Gastrocnemius medialis (tissue), 4 donors: ENCODE measurements at regions not wholly inside any gene's neighbourhood (a gene's known extent, or its start where the extent isn't known, plus 50 kb on each side); places are given as distances from the start of the nearest gene placed in this dataset.

Source experiments
- ATAC-seq, 2 donors: fragments of 150-250 bp; one replicate each; pipeline ENCODE4 v1.9.1; 2016
- DNase-seq, 2 donors: peaks; one replicate each; pipeline ENCODE4 v3.0.0-alpha.2; 2019
- H3K27ac ChIP-seq, 4 donors: fragments of 200-600 bp; sonication (generic); 1 replicate in 1 of 4; 2 replicates in 3 of 4; pipeline ENCODE4 v1.5.1; 2016 to 2018; ENCODE audit warnings: mild to moderate bottlenecking in 2 of 4, moderate library complexity in 1 of 4
- H3K27me3 ChIP-seq, 3 donors: fragments of 200-600 bp; sonication (generic) in 2 of 3; 1 replicate in 1 of 3; 2 replicates in 2 of 3; pipeline versions ENCODE4 v1.5.1 to v1.6.0; 2016 to 2019; ENCODE audit warnings: mild to moderate bottlenecking in 1 of 3, moderate library complexity in 1 of 3
- H3K36me3 ChIP-seq, 2 donors: fragments of 200-600 bp; sonication (generic) in 1 of 2; one replicate each; pipeline ENCODE4 v1.5.1; 2017 to 2018
- H3K4me1 ChIP-seq, 2 donors: fragments of 200-600 bp; sonication (generic) in 1 of 2; one replicate each; pipeline ENCODE4 v1.5.1; 2016 to 2017; ENCODE audit warnings: mild to moderate bottlenecking in 2 of 2
- H3K4me3 ChIP-seq, 4 donors: fragments of 200-600 bp; sonication (generic) in 3 of 4; 1 replicate in 1 of 4; 2 replicates in 3 of 4; pipeline ENCODE4 v1.5.1; 2016 to 2019; ENCODE audit warnings: mild to moderate bottlenecking in 2 of 4
- H3K9me3 ChIP-seq, 3 donors: fragments of 200-600 bp; sonication (generic) in 2 of 3; 1 replicate in 1 of 3; 2 replicates in 2 of 3; pipeline ENCODE4 v1.5.1; 2016 to 2019
- CTCF ChIP-seq, 5 experiments: fragments of 450-650 bp in 3 of 5; fragments of 200-600 bp in 2 of 5; sonication (generic) in 2 of 5; IDR thresholded peaks in 4 of 5; conservative IDR thresholded peaks in 1 of 5; 1 replicate in 4 of 5; 2 replicates in 1 of 5; pipeline ENCODE4 v1.5.1; 2016 to 2019; ENCODE audit warnings: antibody characterized with exemption in 5 of 5, mild to moderate bottlenecking in 3 of 5, moderate library complexity in 3 of 5
- POLR2A ChIP-seq, 2 donors: fragments of 450-650 bp; IDR thresholded peaks; one replicate each; pipeline ENCODE4 v1.6.1; 2017; ENCODE audit warnings: antibody characterized with exemption in 2 of 2, mild to moderate bottlenecking in 2 of 2, moderate library complexity in 2 of 2
- in situ Hi-C, 4 donors: fragments of 200-750 bp; cut with MboI; loops; one replicate each; pipeline versions ENCODE4 v1.15.0 to v1.8.0; 2017; ENCODE audit warnings: low sequenced_read_pairs in 4 of 4
- intact Hi-C: fragments of 100-400 bp; cut with DNase I; formaldehyde crosslinking; loops from one replicate; pipeline ENCODE4 v1.15.1; 2023; ENCODE audit warnings: low total_unique reads

- Histone ChIP-seq H3K27ac (no peak overlapping the region), H3K4me3 (no peak overlapping the region), H3K36me3 (no peaks in the 10 kb centered on the region), H3K4me1 (no peaks in the 10 kb centered on the region), H3K27me3 (no peaks in the 10 kb centered on the region), H3K9me3 (no peaks in the 10 kb centered on the region)
- no peak for ATAC-seq
- in situ Hi-C loops = no loop called here
- no peak for DNase-seq
- intact Hi-C loops = no loop called here
- TF ChIP-seq CTCF (IDR thresholded peaks at IDR 0.05 in 4 of 5, conservative IDR thresholded peaks at IDR 0.05 in 1 of 5) (no peak), POLR2A (IDR thresholded peaks at IDR 0.05) (no peak)
Observed at GRCh38 chr2:150832686-150833085, 345.2 kb upstream of the RND3 start.

GRCh38 chr2:150824118-150824517 lies 336.7 kb upstream of the RND3 start:
- intact Hi-C loops = no loop called here
- no peak for DNase-seq
- no peak for ATAC-seq

GRCh38 chr2:150817422-150817821 lies 330.0 kb upstream of the RND3 start:
- DNase-seq (no peak), ATAC-seq (no peak)
- Histone ChIP-seq H3K9me3 (no peaks in the 10 kb centered on the region), H3K27ac (no peak overlapping the region), H3K4me1 (no peaks in the 10 kb centered on the region), H3K36me3 (no peaks in the 10 kb centered on the region), H3K27me3 (no peaks in the 10 kb centered on the region), H3K4me3 (no peak overlapping the region)
- intact Hi-C loops = no loop called here
- in situ Hi-C loops = no loop called here
- TF ChIP-seq CTCF (IDR thresholded peaks at IDR 0.05 in 4 of 5, conservative IDR thresholded peaks at IDR 0.05 in 1 of 5) (no peak), POLR2A (IDR thresholded peaks at IDR 0.05) (no peak)

More at GRCh38 chr2:150824118-150824517, 336.7 kb upstream of the RND3 start:
- Histone ChIP-seq H3K27ac (no peak overlapping the region), H3K4me1 (no peaks in the 10 kb centered on the region), H3K27me3 (no peaks in the 10 kb centered on the region), H3K4me3 (no peak overlapping the region), H3K9me3 (no peaks in the 10 kb centered on the region), H3K36me3 (no peaks in the 10 kb centered on the region)
- in situ Hi-C loops = no loop called here
- TF ChIP-seq POLR2A (IDR thresholded peaks at IDR 0.05) (no peak), CTCF (IDR thresholded peaks at IDR 0.05 in 4 of 5, conservative IDR thresholded peaks at IDR 0.05 in 1 of 5) (no peak)

GRCh38 chr2:150812664-150813367 lies 325.3 kb upstream of the RND3 start:
- TF ChIP-seq POLR2A (IDR thresholded peaks at IDR 0.05) = no peak
- in situ Hi-C loops (no loop called here), intact Hi-C loops (no loop called here)
- DNase-seq (no peak), ATAC-seq (no peak)
- Histone ChIP-seq H3K9me3 (no peaks in the 10 kb centered on the region), H3K27me3 (no peaks in the 10 kb centered on the region), H3K4me3 (no peak overlapping the region), H3K4me1 (peaks cover 0 to 12% of the 10 kb centered on the region in 2 donors), H3K36me3 (no peaks in the 10 kb centered on the region), H3K27ac (no peak overlapping the region)

GRCh38 chr2:150812066-150812465 lies 324.6 kb upstream of the RND3 start:
- intact Hi-C loops (no loop called here), in situ Hi-C loops (no loop called here)
- Histone ChIP-seq H3K36me3 (no peaks in the 10 kb centered on the region), H3K4me1 (peaks cover 0 to 12% of the 10 kb centered on the region in 2 donors), H3K27me3 (no peaks in the 10 kb centered on the region), H3K27ac (no peak overlapping the region), H3K4me3 (no peak overlapping the region), H3K9me3 (no peaks in the 10 kb centered on the region)
- DNase-seq (no peak), ATAC-seq (no peak)
- TF ChIP-seq POLR2A (IDR thresholded peaks at IDR 0.05) (no peak), CTCF (IDR thresholded peaks at IDR 0.05 in 4 of 5, conservative IDR thresholded peaks at IDR 0.05 in 1 of 5) (no peak)
